BJ (cell line): ENCODE measurements at regions not wholly inside any gene's neighbourhood (a gene's known extent, or its start where the extent isn't known, plus 50 kb on each side); places are given as distances from the start of the nearest gene placed in this dataset.

Experiments
- CTCF ChIA-PET: fragments of 350-600 bp; formaldehyde crosslinking; extraction: SDS; loops from one replicate; lab custom pipeline; 2021; ENCODE audit warnings: antibody characterized with exemption, inconsistent platforms; lab: Yijun Ruan, JAX
- POLR2A ChIA-PET: fragments of 300-600 bp; sonication (Branson Sonifier 250); formaldehyde crosslinking; extraction: SDS; loops from one replicate; lab custom pipeline; 2021; ENCODE audit warnings: antibody characterized with exemption; lab: Charles Lee
- DNase-seq: peaks from one replicate; pipeline ENCODE4 v3.0.0-alpha.2; 2011; ENCODE audit warnings: low read depth
- H3K27me3 ChIP-seq: 2 replicates; pipeline ENCODE4 v1.6.0; 2011; ENCODE audit warnings: low read length; ENCODE audit not compliant: control insufficient read depth, insufficient read depth
- H3K36me3 ChIP-seq: 2 replicates; pipeline ENCODE4 v1.5.1; 2011; ENCODE audit warnings: low read length; ENCODE audit not compliant: control insufficient read depth, insufficient read depth
- H3K4me3 ChIP-seq: 2 replicates; pipeline ENCODE4 v1.5.1; 2011; ENCODE audit warnings: low read depth, mild to moderate bottlenecking, control low read depth, low read length
- CTCF ChIP-seq: IDR thresholded peaks from 2 replicates; pipeline ENCODE4 v1.5.1; 2011; ENCODE audit warnings: low read depth, mild to moderate bottlenecking, control low read depth, inconsistent platforms, low read length, moderate library complexity; ENCODE audit not compliant: insufficient read depth

GRCh38 chr7:18196638-18197037 is 169.0 kb upstream of the PRPS1L1 start:
- Histone ChIP-seq H3K27me3 (no peaks in the 10 kb centered on the region), H3K36me3 (no peaks in the 10 kb centered on the region), H3K4me3 (no peak overlapping the region)
- no peak for TF ChIP-seq CTCF
- DNase-seq: no peak
- ChIA-PET POLR2A (no interaction called here), CTCF (no interaction called here)

- Histone ChIP-seq H3K27me3 (no peaks in the 10 kb centered on the region), H3K4me3 (no peak overlapping the region), H3K36me3 (no peaks in the 10 kb centered on the region)
- ChIA-PET POLR2A (no interaction called here), CTCF (interaction anchor here (0.5 kb wide), 1 partner anchor 518 kb away, joined by 3 read pairs; no protein-coding TSS in a partner anchor)
- no peak for DNase-seq
- no peak for TF ChIP-seq CTCF
Observed at GRCh38 chr7:18198868-18199267, 171.2 kb upstream of the PRPS1L1 start.

GRCh38 chr7:18200266-18200665 is 172.6 kb upstream of the PRPS1L1 start:
- TF ChIP-seq CTCF: no peak
- Histone ChIP-seq H3K27me3 (no peaks in the 10 kb centered on the region), H3K4me3 (no peak overlapping the region), H3K36me3 (no peaks in the 10 kb centered on the region)
- DNase-seq: no peak
- CTCF ChIA-PET: interaction anchor here (1.2 kb wide), 1 partner anchor 14 kb away, joined by 3 read pairs; no protein-coding TSS in a partner anchor
- POLR2A ChIA-PET: no interaction called here

GRCh38 chr7:18200855-18201254 is 173.2 kb upstream of the PRPS1L1 start:
- Histone ChIP-seq H3K27me3 (no peaks in the 10 kb centered on the region), H3K4me3 (no peak overlapping the region), H3K36me3 (no peaks in the 10 kb centered on the region)
- TF ChIP-seq CTCF: no peak
- DNase-seq: no peak
- ChIA-PET CTCF (interaction anchor here (1.1 to 1.2 kb wide), 2 partner anchors 13 to 453 kb away, joined by 3 to 4 read pairs; no protein-coding TSS in a partner anchor), POLR2A (no interaction called here)

GRCh38 chr7:18201350-18201749 is 173.7 kb upstream of the PRPS1L1 start:
- no peak for TF ChIP-seq CTCF
- H3K36me3 ChIP-seq: no peaks in the 10 kb centered on the region
- H3K27me3 ChIP-seq: no peaks in the 10 kb centered on the region
- DNase-seq: no peak
- POLR2A ChIA-PET: no interaction called here
- no peak overlapping the region for H3K4me3 ChIP-seq
- CTCF ChIA-PET: interaction anchor here (1.1 to 1.2 kb wide), 2 partner anchors 13 to 454 kb away, joined by 3 to 4 read pairs; no protein-coding TSS in a partner anchor
